ENCODE measurements at regions not wholly inside any gene's neighbourhood (a gene's known extent, or its start where the extent isn't known, plus 50 kb on each side); places are given as distances from the start of the nearest gene placed in this dataset.

- TF ChIP-seq CTCF (IDR thresholded peaks at IDR 0.05), result no peak
- no peak for TF ChIP-seq POLR2A (IDR thresholded peaks at IDR 0.05)
- no peak for TF ChIP-seq EP300 (IDR thresholded peaks at IDR 0.05)
Measured at GRCh38 chr16:35552763-35553162, 2093.4 kb downstream of the TP53TG3F start.
